OCI-LY1 (cell line): ENCODE measurements at regions not wholly inside any gene's neighbourhood (a gene's known extent, or its start where the extent isn't known, plus 50 kb on each side); places are given as distances from the start of the nearest gene placed in this dataset.

Source experiments
- CTCF ChIP-seq: fragments of 200-600 bp; sonication (generic), shearing (Covaris generic); IDR thresholded peaks from 2 replicates; pipeline ENCODE4 v1.5.1; 2017; ENCODE audit warnings: mild to moderate bottlenecking, antibody characterized with exemption, low read length, moderate library complexity, mixed read lengths
- EZH2 ChIP-seq: fragments of 200-600 bp; sonication (generic), shearing (Covaris generic); IDR thresholded peaks from 2 replicates; pipeline ENCODE4 v1.8.0; 2017; ENCODE audit warnings: borderline replicate concordance, mixed run types, mild to moderate bottlenecking, antibody characterized with exemption, low read length, moderate library complexity, mixed read lengths

GRCh38 chr6:106724848-106725247, 95.5 kb downstream of the QRSL1 start:
- TF ChIP-seq CTCF (no peak), EZH2 (no peak)
